ENCODE measurements at regions not wholly inside any gene's neighbourhood (a gene's known extent, or its start where the extent isn't known, plus 50 kb on each side); places are given as distances from the start of the nearest gene placed in this dataset.

DNA sequence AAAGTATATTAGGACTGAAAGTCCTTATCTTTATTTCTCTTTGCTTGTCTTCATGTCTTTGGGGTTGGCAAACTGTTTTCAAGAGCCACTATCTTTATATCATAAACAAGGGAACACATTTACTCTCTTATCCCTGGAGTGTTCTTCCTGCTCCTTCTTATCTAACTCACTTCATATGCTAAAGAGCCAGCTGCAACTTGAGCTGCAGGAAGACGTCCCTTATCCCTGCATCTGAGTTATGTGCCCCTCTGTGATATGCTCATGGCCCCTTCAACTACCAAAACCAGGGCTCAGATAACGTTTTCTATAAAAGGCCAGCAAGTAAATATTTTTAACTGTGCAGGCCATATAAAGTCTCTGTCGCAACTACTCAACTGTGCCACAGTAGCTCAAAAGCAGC lies 137.0 kb upstream of the CRBN start:
- ChIA-PET CTCF (no interaction called here), POLR2A (ENCODE audit: unreplicated experiment) (no interaction called here)
- no TSS peak for BruUV-seq (replicated peaks)

DNA sequence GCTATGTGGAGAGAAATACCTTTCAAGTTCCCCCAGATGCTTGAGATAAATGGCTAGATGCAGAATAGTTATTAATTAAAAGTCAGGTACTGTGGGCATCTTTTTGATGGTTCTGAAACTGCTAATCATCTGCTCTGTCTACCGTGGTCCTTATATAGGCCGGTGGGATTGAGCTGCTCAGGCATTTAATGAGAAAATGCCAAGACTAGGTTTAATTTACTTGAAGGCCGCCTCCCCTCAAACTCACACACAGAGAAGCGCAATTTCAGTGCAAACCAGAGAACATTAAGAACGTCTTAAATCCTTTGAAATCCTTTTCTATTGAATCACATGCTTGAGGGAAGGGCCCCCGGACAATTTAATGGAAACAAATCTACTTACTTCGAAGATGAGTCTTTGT lies 136.4 kb upstream of the CRBN start:
- no peaks in the 10 kb centered on the region for H3K4me1 ChIP-seq (replicated peaks; ENCODE audit: insufficient read depth)
- no TSS peak for BruUV-seq (replicated peaks)
- no peaks in the 10 kb centered on the region for H4K20me1 ChIP-seq (ENCODE audit: insufficient read depth)
- H3K4me2 ChIP-seq: no peak overlapping the region
- H3K27ac ChIP-seq: no peak overlapping the region
- no peaks in the 10 kb centered on the region for H3K27me3 ChIP-seq (ENCODE audit: insufficient read depth, low read depth)
- no peak overlapping the region for H2AFZ ChIP-seq
- ChIA-PET POLR2A (ENCODE audit: unreplicated experiment) (no interaction called here), CTCF (no interaction called here)
- intact Hi-C loops (cut with micrococcal nuclease; ENCODE audit: unreplicated experiment): no loop called here
- H3F3A ChIP-seq (ENCODE audit: insufficient read depth, low read depth): no peaks in the 10 kb centered on the region
- H3K9me3 ChIP-seq (ENCODE audit: insufficient read depth, low read depth): no peaks in the 10 kb centered on the region
- no peaks in the 10 kb centered on the region for H3K79me2 ChIP-seq (ENCODE audit: low read depth)
- H3K4me3 ChIP-seq: no peak overlapping the region
- TF ChIP-seq, protein P1, sequence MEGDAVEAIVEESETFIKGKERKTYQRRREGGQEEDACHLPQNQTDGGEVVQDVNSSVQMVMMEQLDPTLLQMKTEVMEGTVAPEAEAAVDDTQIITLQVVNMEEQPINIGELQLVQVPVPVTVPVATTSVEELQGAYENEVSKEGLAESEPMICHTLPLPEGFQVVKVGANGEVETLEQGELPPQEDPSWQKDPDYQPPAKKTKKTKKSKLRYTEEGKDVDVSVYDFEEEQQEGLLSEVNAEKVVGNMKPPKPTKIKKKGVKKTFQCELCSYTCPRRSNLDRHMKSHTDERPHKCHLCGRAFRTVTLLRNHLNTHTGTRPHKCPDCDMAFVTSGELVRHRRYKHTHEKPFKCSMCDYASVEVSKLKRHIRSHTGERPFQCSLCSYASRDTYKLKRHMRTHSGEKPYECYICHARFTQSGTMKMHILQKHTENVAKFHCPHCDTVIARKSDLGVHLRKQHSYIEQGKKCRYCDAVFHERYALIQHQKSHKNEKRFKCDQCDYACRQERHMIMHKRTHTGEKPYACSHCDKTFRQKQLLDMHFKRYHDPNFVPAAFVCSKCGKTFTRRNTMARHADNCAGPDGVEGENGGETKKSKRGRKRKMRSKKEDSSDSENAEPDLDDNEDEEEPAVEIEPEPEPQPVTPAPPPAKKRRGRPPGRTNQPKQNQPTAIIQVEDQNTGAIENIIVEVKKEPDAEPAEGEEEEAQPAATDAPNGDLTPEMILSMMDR (conservative IDR thresholded peaks at IDR 0.05): no peak
- no peak for TF ChIP-seq EZH2 (IDR thresholded peaks at IDR 0.05; ENCODE audit: low read depth)
- no peak for DNase-seq
- H3K36me3 ChIP-seq (ENCODE audit: low read depth): no peaks in the 10 kb centered on the region
- H3K9me2 ChIP-seq (ENCODE audit: insufficient read depth): no peaks in the 10 kb centered on the region

More for the DNA sequence above, 137.0 kb upstream of the CRBN start:
- Histone ChIP-seq H3K9me3 (ENCODE audit: insufficient read depth, low read depth) (no peaks in the 10 kb centered on the region), H3K27ac (no peak overlapping the region), H3K79me2 (ENCODE audit: low read depth) (no peaks in the 10 kb centered on the region), H3F3A (ENCODE audit: insufficient read depth, low read depth) (no peaks in the 10 kb centered on the region), H3K4me1 (replicated peaks; ENCODE audit: insufficient read depth) (no peaks in the 10 kb centered on the region), H4K20me1 (ENCODE audit: insufficient read depth) (no peaks in the 10 kb centered on the region), H2AFZ (no peak overlapping the region), H3K36me3 (ENCODE audit: low read depth) (no peaks in the 10 kb centered on the region), H3K9me2 (ENCODE audit: insufficient read depth) (no peaks in the 10 kb centered on the region), H3K4me3 (no peak overlapping the region), H3K4me2 (no peak overlapping the region), H3K27me3 (ENCODE audit: insufficient read depth, low read depth) (no peaks in the 10 kb centered on the region)
- TF ChIP-seq, protein P1 (conservative IDR thresholded peaks at IDR 0.05): no peak
- TF ChIP-seq EZH2 (IDR thresholded peaks at IDR 0.05; ENCODE audit: low read depth): no peak
- no peak for DNase-seq
- intact Hi-C loops (cut with micrococcal nuclease; ENCODE audit: unreplicated experiment): no loop called here

DNA sequence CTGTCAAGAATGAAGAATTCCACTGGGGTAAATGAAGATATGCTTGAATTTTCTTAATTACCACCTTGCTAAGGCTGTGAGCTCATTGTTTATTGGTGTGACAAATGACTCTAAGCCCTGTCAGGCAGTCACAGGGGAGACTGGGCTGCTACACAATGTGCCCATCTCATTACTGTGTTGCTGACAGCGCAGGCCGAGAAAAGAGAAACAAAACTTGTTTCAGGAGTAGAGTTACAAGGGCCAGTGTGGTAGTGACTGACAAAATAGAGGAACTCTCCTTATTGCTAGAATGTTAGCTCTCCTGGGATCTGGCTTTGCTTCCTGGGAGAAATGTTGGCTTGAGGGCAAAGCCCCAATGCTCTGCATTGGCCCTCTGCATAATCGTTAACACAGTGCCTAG lies 130.4 kb upstream of the CRBN start:
- H2AFZ ChIP-seq: no peak overlapping the region
- CTCF ChIA-PET: no interaction called here
- H3K4me2 ChIP-seq: no peak overlapping the region
- intact Hi-C loops (cut with micrococcal nuclease; ENCODE audit: unreplicated experiment): no loop called here
- TF ChIP-seq, protein P1 (conservative IDR thresholded peaks at IDR 0.05): no peak
- TF ChIP-seq EZH2 (IDR thresholded peaks at IDR 0.05; ENCODE audit: low read depth): no peak
- no peaks in the 10 kb centered on the region for H3K27me3 ChIP-seq (ENCODE audit: insufficient read depth, low read depth)
- no peaks in the 10 kb centered on the region for H3F3A ChIP-seq (ENCODE audit: insufficient read depth, low read depth)
- H3K9me3 ChIP-seq (ENCODE audit: insufficient read depth, low read depth): no peaks in the 10 kb centered on the region
- H3K9me2 ChIP-seq (ENCODE audit: insufficient read depth): no peaks in the 10 kb centered on the region
- no peaks in the 10 kb centered on the region for H3K79me2 ChIP-seq (ENCODE audit: low read depth)
- H3K36me3 ChIP-seq (ENCODE audit: low read depth): no peaks in the 10 kb centered on the region
- no TSS peak for BruUV-seq (replicated peaks)
- H3K4me3 ChIP-seq: no peak overlapping the region
- H4K20me1 ChIP-seq (ENCODE audit: insufficient read depth): no peaks in the 10 kb centered on the region
- no peaks in the 10 kb centered on the region for H3K4me1 ChIP-seq (replicated peaks; ENCODE audit: insufficient read depth)
- no peak overlapping the region for H3K27ac ChIP-seq
- POLR2A ChIA-PET (ENCODE audit: unreplicated experiment): no interaction called here
- no peak for DNase-seq

Measured in PC-9 (cell line).